GM23338 (cell line): ENCODE measurements at regions not wholly inside any gene's neighbourhood (a gene's known extent, or its start where the extent isn't known, plus 50 kb on each side); places are given as distances from the start of the nearest gene placed in this dataset.

Source experiments
- ATAC-seq: fragments of 200-7000 bp; cut with Tn5 transposase; 3 replicates; pipeline ENCODE4 v1.9.1; 2020
- DNase-seq: peaks from one replicate; pipeline ENCODE4 v3.0.0-alpha.2; 2015; ENCODE audit warnings: low spot score
- H2AFZ ChIP-seq: fragments of 200-600 bp; sonication (generic); 2 replicates; pipeline ENCODE4 v1.8.0; 2016; ENCODE audit warnings: antibody characterized with exemption, mild to moderate bottlenecking, moderate library complexity
- H3F3A ChIP-seq: fragments of 200-600 bp; sonication (generic); replicated peaks from 2 replicates; pipeline ENCODE4 v1.8.0; 2017; ENCODE audit warnings: antibody characterized with exemption, mixed run types, low read depth
- H3K27ac ChIP-seq: fragments of 200-600 bp; sonication (generic); 2 replicates; pipeline ENCODE4 v1.6.1; 2016; ENCODE audit warnings: low read depth
- H3K27me3 ChIP-seq: fragments of 200-600 bp; sonication (generic); 2 replicates; pipeline ENCODE4 v1.8.0; 2016; ENCODE audit warnings: mild to moderate bottlenecking, mixed run types, moderate library complexity; ENCODE audit not compliant: insufficient read depth
- H3K36me3 ChIP-seq: fragments of 200-600 bp; sonication (generic); 2 replicates; pipeline ENCODE4 v1.8.0; 2016; ENCODE audit warnings: mild to moderate bottlenecking; ENCODE audit not compliant: insufficient read depth
- H3K4me1 ChIP-seq: fragments of 200-600 bp; sonication (generic); 2 replicates; pipeline ENCODE4 v1.8.0; 2016; ENCODE audit warnings: mild to moderate bottlenecking, moderate library complexity; ENCODE audit not compliant: insufficient read depth
- H3K4me2 ChIP-seq: fragments of 200-600 bp; sonication (generic); 2 replicates; pipeline ENCODE4 v1.7.1; 2017; ENCODE audit warnings: mixed run types
- H3K4me3 ChIP-seq: fragments of 200-600 bp; sonication (generic); 2 replicates; pipeline ENCODE4 v1.6.1; 2016; ENCODE audit warnings: mixed run types
- H3K79me2 ChIP-seq: fragments of 200-600 bp; sonication (generic); replicated peaks from 2 replicates; pipeline ENCODE4 v1.8.0; 2017; ENCODE audit warnings: mild to moderate bottlenecking; ENCODE audit not compliant: insufficient read depth
- H3K9me2 ChIP-seq: fragments of 200-600 bp; sonication (generic); 2 replicates; pipeline ENCODE4 v1.8.0; 2017; ENCODE audit not compliant: insufficient read depth
- H4K20me1 ChIP-seq: fragments of 200-600 bp; sonication (generic); replicated peaks from 2 replicates; pipeline ENCODE4 v1.8.0; 2017; ENCODE audit warnings: mild to moderate bottlenecking; ENCODE audit not compliant: insufficient read depth
- H3K27ac Mint-ChIP-seq: 2 replicates; pipeline ENCODE4 v1.8.0; 2020; ENCODE audit warnings: inconsistent platforms, mild to moderate bottlenecking, moderate library complexity, mixed read lengths
- H3K27me3 Mint-ChIP-seq: 3 replicates; pipeline ENCODE4 v1.8.0; 2022; ENCODE audit warnings: low read depth, mild to moderate bottlenecking, moderate library complexity, mixed read lengths, inconsistent platforms; ENCODE audit not compliant: insufficient read depth, poor library complexity
- H3K36me3 Mint-ChIP-seq: 3 replicates; pipeline ENCODE4 v1.8.0; 2021; ENCODE audit warnings: low read depth, mild to moderate bottlenecking, inconsistent platforms, moderate library complexity, mixed read lengths
- H3K4me1 Mint-ChIP-seq: 3 replicates; pipeline ENCODE4 v1.8.0; 2020; ENCODE audit warnings: mild to moderate bottlenecking, inconsistent platforms, mixed read lengths
- H3K4me3 Mint-ChIP-seq: 3 replicates; pipeline ENCODE4 v1.8.0; 2021; ENCODE audit warnings: moderate library complexity, mild to moderate bottlenecking, inconsistent platforms, mixed read lengths
- H3K9me3 Mint-ChIP-seq: 3 replicates; pipeline ENCODE4 v1.8.0; 2020; ENCODE audit warnings: moderate library complexity, mild to moderate bottlenecking, inconsistent platforms, mixed read lengths
- CTCF ChIP-seq, 2 experiments: fragments of 200-600 bp in 1 of 2; sonication (generic) in 1 of 2; conservative IDR thresholded peaks; 2 replicates each; pipeline versions ENCODE4 v1.5.1 to v1.6.1; 2016 to 2017; ENCODE audit warnings: antibody characterized with exemption in 2 of 2, low read depth in 2 of 2, mild to moderate bottlenecking in 2 of 2, moderate library complexity in 1 of 2
- EZH2 ChIP-seq: fragments of 200-600 bp; sonication (generic); IDR thresholded peaks from one replicate; pipeline ENCODE4 v1.8.0; 2017; ENCODE audit warnings: antibody characterized with exemption, mild to moderate bottlenecking, low read depth; ENCODE audit not compliant: unreplicated experiment
- EZH2phosphoT487 ChIP-seq: fragments of 200-600 bp; sonication (generic); IDR thresholded peaks from one replicate; pipeline ENCODE4 v1.8.1; 2018; ENCODE audit warnings: antibody characterized with exemption; ENCODE audit not compliant: unreplicated experiment
- JUNB ChIP-seq: IDR thresholded peaks from one replicate; pipeline ENCODE4 v1.6.1; 2016; ENCODE audit warnings: antibody characterized with exemption; ENCODE audit not compliant: unreplicated experiment
- POLR2AphosphoS5 ChIP-seq: IDR thresholded peaks from 2 replicates; pipeline ENCODE4 v1.6.1; 2016; ENCODE audit warnings: antibody characterized with exemption, low read depth
- STAT1 ChIP-seq: IDR thresholded peaks from one replicate; pipeline ENCODE4 v1.6.1; 2016; ENCODE audit warnings: antibody characterized with exemption; ENCODE audit not compliant: unreplicated experiment
- ZNF114 ChIP-seq: fragments of 250-450 bp; sonication (Bioruptor Pico); IDR thresholded peaks from 2 replicates; pipeline ENCODE4 v1.5.0; 2020; ENCODE audit warnings: mild to moderate bottlenecking, moderate library complexity
- ZNF331 ChIP-seq: fragments of 250-450 bp; sonication (Bioruptor Pico); IDR thresholded peaks from 2 replicates; pipeline ENCODE4 v1.5.0; 2020; ENCODE audit warnings: low read depth, mild to moderate bottlenecking, moderate library complexity
- TF ChIP-seq, protein P1 (sequence below): IDR thresholded peaks from one replicate; pipeline ENCODE4 v1.6.1; 2018; ENCODE audit warnings: antibody characterized with exemption; ENCODE audit not compliant: unreplicated experiment

DNA sequence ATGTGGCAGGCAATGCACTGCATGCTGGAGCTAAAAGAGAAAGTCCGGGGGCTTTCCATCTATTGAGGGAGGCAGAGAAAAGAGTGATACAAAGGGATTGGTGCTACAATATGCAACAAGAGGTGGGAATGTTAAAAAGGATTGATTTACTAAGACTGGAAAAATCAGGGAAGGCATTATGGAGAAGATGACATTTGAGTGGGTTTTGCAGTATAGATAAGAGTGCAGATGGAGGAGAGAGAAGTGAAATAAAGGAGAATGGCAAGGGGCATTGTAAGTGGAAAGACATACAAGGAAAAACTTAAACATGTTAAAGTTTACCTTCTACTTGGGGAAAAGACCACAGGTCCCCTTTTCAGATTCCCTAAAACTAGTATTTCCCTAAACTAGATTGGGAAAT is 399.4 kb downstream of the KCNRG start:
- Histone ChIP-seq H3K36me3 (no peaks in the 10 kb centered on the region), H3K27me3 (no peaks in the 10 kb centered on the region), H3K4me3 (no peak overlapping the region), H3K4me2 (no peak overlapping the region), H3F3A (no peaks in the 10 kb centered on the region), H3K79me2 (no peaks in the 10 kb centered on the region), H2AFZ (no peak overlapping the region), H3K27ac (no peak overlapping the region), H3K9me2 (peaks cover 8% of the 10 kb centered on the region), H3K4me1 (no peaks in the 10 kb centered on the region), H4K20me1 (no peaks in the 10 kb centered on the region)
- H3K27me3 Mint-ChIP-seq: no peaks in the 10 kb centered on the region
- no peak for ATAC-seq
- H3K9me3 Mint-ChIP-seq: peaks cover 10% of the 10 kb centered on the region; the same call in 2 of the 3 replicates
- H3K36me3 Mint-ChIP-seq: peaks cover 12% of the 10 kb centered on the region
- H3K27ac Mint-ChIP-seq: no peak overlapping the region
- DNase-seq: no peak
- peaks cover 16% of the 10 kb centered on the region for H3K4me1 Mint-ChIP-seq
- TF ChIP-seq EZH2phosphoT487 (no peak), EZH2 (no peak), POLR2AphosphoS5 (no peak), ZNF331 (CRISPR knock-in tag) (no peak), JUNB (no peak), STAT1 (no peak)
- TF ChIP-seq, protein P1, sequence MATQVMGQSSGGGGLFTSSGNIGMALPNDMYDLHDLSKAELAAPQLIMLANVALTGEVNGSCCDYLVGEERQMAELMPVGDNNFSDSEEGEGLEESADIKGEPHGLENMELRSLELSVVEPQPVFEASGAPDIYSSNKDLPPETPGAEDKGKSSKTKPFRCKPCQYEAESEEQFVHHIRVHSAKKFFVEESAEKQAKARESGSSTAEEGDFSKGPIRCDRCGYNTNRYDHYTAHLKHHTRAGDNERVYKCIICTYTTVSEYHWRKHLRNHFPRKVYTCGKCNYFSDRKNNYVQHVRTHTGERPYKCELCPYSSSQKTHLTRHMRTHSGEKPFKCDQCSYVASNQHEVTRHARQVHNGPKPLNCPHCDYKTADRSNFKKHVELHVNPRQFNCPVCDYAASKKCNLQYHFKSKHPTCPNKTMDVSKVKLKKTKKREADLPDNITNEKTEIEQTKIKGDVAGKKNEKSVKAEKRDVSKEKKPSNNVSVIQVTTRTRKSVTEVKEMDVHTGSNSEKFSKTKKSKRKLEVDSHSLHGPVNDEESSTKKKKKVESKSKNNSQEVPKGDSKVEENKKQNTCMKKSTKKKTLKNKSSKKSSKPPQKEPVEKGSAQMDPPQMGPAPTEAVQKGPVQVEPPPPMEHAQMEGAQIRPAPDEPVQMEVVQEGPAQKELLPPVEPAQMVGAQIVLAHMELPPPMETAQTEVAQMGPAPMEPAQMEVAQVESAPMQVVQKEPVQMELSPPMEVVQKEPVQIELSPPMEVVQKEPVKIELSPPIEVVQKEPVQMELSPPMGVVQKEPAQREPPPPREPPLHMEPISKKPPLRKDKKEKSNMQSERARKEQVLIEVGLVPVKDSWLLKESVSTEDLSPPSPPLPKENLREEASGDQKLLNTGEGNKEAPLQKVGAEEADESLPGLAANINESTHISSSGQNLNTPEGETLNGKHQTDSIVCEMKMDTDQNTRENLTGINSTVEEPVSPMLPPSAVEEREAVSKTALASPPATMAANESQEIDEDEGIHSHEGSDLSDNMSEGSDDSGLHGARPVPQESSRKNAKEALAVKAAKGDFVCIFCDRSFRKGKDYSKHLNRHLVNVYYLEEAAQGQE: no peak
- no peak overlapping the region for H3K4me3 Mint-ChIP-seq

- H3K4me1 ChIP-seq: no peaks in the 10 kb centered on the region
- no peak overlapping the region for H3K27ac ChIP-seq
- Mint-ChIP-seq H3K27me3 (no peaks in the 10 kb centered on the region), H3K4me1 (peaks cover 14% of the 10 kb centered on the region), H3K4me3 (no peak overlapping the region), H3K36me3 (peaks cover 12% of the 10 kb centered on the region), H3K9me3 (peaks cover 10% of the 10 kb centered on the region; the same call in 2 of the 3 replicates), H3K27ac (no peak overlapping the region)
- no peak overlapping the region for H2AFZ ChIP-seq
- ATAC-seq (no peak), DNase-seq (no peak)
- no peaks in the 10 kb centered on the region for H3K79me2 ChIP-seq
- H4K20me1 ChIP-seq: no peaks in the 10 kb centered on the region
- H3K4me3 ChIP-seq: no peak overlapping the region
- H3K9me2 ChIP-seq: peaks cover 8% of the 10 kb centered on the region
- H3K27me3 ChIP-seq: no peaks in the 10 kb centered on the region
- H3K4me2 ChIP-seq: no peak overlapping the region
- H3K36me3 ChIP-seq: no peaks in the 10 kb centered on the region
- no peaks in the 10 kb centered on the region for H3F3A ChIP-seq
- TF ChIP-seq ZNF114 (CRISPR knock-in tag) (no peak), ZNF331 (CRISPR knock-in tag) (no peak), CTCF (conservative IDR thresholded peaks at IDR 0.05; ENCODE audit: low read depth in 2 of 2) (no peak), EZH2 (no peak)
- TF ChIP-seq, protein P1: no peak
These were observed 400.2 kb downstream of the KCNRG start for GRCh38 chr13:50415428-50415827.
